Neural cell (in vitro differentiated cells): ENCODE measurements at regions not wholly inside any gene's neighbourhood (a gene's known extent, or its start where the extent isn't known, plus 50 kb on each side); places are given as distances from the start of the nearest gene placed in this dataset.

Experiments
- CTCF ChIP-seq: fragments of 450-650 bp; IDR thresholded peaks from 2 replicates; pipeline ENCODE4 v1.5.1; 2014; ENCODE audit warnings: antibody characterized with exemption, mild to moderate bottlenecking, moderate library complexity; ENCODE audit not compliant: poor library complexity, severe bottlenecking
- RAD21 ChIP-seq: fragments of 450-650 bp; conservative IDR thresholded peaks from 2 replicates; pipeline ENCODE4 v1.6.1; 2014; ENCODE audit warnings: antibody characterized with exemption, mild to moderate bottlenecking, moderate library complexity
- SMC3 ChIP-seq: fragments of 450-650 bp; conservative IDR thresholded peaks from 2 replicates; pipeline ENCODE4 v1.6.1; 2014; ENCODE audit warnings: antibody characterized with exemption, mild to moderate bottlenecking, moderate library complexity; ENCODE audit not compliant: poor library complexity

DNA sequence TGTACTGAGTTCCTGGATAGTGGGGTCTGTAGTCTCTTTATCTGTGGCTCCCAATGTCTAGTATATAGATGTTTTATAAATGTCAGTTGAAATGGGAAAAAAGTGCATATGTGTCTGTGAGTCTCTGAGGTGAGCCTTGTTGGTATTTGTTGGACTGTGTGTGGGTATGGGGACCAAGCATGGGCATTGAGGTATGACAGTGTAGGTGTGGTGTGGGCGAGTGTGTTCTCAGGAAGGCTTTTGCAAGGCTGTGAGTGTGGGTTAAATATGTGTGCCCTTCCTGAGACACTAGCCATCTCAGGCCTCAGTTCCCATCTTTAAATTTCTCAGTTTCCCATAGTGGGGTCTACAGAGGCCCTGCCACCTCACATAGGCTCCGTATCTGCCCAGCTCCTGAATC is 440.2 kb upstream of the CCL2 start:
- TF ChIP-seq SMC3, result no peak
- no peak for TF ChIP-seq RAD21
- no peak for TF ChIP-seq CTCF
